Right lobe of liver (tissue), 4 donors: ENCODE measurements at regions not wholly inside any gene's neighbourhood (a gene's known extent, or its start where the extent isn't known, plus 50 kb on each side); places are given as distances from the start of the nearest gene placed in this dataset.

Experiments
- POLR2A ChIP-seq: fragments of 450-650 bp; IDR thresholded peaks from one replicate; pipeline ENCODE4 v1.6.1; 2017; ENCODE audit warnings: antibody characterized with exemption, mild to moderate bottlenecking
- TF ChIP-seq, protein P1 (sequence below), 4 donors: fragments of 200-600 bp in 3 of 4; fragments of 450-650 bp in 1 of 4; IDR thresholded peaks; one replicate each; pipeline versions ENCODE4 v1.5.1 to v1.8.0; 2016 to 2022; ENCODE audit warnings: antibody characterized with exemption in 4 of 4, mild to moderate bottlenecking in 2 of 4
- donor health status: DM: no; HTN: no; CAD: no.
- donor health status: DM: no; HTN: no; CAD: no.
- donor health status: DM: no; HTN: yes; CAD: no.

- TF ChIP-seq, protein P1, sequence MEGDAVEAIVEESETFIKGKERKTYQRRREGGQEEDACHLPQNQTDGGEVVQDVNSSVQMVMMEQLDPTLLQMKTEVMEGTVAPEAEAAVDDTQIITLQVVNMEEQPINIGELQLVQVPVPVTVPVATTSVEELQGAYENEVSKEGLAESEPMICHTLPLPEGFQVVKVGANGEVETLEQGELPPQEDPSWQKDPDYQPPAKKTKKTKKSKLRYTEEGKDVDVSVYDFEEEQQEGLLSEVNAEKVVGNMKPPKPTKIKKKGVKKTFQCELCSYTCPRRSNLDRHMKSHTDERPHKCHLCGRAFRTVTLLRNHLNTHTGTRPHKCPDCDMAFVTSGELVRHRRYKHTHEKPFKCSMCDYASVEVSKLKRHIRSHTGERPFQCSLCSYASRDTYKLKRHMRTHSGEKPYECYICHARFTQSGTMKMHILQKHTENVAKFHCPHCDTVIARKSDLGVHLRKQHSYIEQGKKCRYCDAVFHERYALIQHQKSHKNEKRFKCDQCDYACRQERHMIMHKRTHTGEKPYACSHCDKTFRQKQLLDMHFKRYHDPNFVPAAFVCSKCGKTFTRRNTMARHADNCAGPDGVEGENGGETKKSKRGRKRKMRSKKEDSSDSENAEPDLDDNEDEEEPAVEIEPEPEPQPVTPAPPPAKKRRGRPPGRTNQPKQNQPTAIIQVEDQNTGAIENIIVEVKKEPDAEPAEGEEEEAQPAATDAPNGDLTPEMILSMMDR (IDR thresholded peaks at IDR 0.05), result no peak
- TF ChIP-seq POLR2A, result no peak
These were observed 579.6 kb downstream of the DIAPH3 start for GRCh38 chr13:59584101-59584500.
